ENCODE measurements at regions not wholly inside any gene's neighbourhood (a gene's known extent, or its start where the extent isn't known, plus 50 kb on each side); places are given as distances from the start of the nearest gene placed in this dataset.

DNA sequence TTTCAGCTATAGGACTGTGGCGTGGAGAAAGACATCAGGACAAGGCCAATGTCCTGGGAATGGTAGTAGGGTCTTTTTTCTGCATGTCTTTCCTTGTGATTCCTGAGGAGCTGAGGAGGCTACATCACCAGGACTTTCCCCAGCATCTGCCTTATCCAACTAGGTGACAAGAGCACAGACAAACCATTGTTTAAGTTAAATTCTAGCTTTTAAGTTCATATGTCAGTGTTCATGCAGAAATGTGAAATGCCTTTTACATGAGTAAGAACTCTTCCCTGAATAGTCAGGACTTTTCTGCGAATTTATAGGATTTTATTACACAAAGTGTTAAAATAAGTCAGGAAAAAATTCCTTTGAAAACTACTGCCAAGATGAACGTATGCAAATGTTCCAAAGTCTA, 154.2 kb downstream of the PTGER3 start:
- no peak for TF ChIP-seq POLR2A (IDR thresholded peaks at IDR 0.05; ENCODE audit: low read depth, low read length)
- TF ChIP-seq POLR2AphosphoS5 (IDR thresholded peaks at IDR 0.05; ENCODE audit: low read depth, low read length) = no peak
- no peak for TF ChIP-seq TAF1 (IDR thresholded peaks at IDR 0.05; ENCODE audit: low read depth, low read length)
- no peak for TF ChIP-seq POU2F2 (IDR thresholded peaks at IDR 0.05; ENCODE audit: low read depth, low read length)

Data from GM12891 (cell line).